ENCODE measurements at regions not wholly inside any gene's neighbourhood (a gene's known extent, or its start where the extent isn't known, plus 50 kb on each side); places are given as distances from the start of the nearest gene placed in this dataset.

DNA sequence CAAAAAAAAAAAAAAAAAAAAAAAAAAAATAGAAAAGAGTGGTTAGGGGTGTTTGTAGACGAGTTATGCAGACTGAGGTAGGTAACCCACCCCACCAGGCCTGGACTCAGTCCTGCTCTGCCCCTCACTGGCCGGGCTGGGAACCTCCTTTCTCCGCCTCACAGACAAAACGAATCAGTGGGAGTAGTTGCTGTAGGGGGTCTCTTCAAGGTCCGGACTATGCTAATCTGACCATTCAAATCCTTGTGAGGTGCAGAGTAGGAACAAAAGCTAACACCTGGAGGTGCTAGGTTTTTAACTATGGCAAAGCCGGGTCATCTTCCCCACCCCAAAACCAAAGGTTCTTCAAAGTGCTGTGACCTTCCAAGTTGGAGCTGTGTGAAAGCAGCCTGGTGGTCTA, 223.7 kb downstream of the SLC4A3 start:
- no peak overlapping the region for H3K27ac ChIP-seq
- TF ChIP-seq ZFX (IDR thresholded peaks at IDR 0.05; ENCODE audit: borderline replicate concordance) (no peak), CTCF (IDR thresholded peaks at IDR 0.05) (no peak)

GRCh38 chr2:219851801-219852481, 224.5 kb downstream of the SLC4A3 start:
- no peak for TF ChIP-seq CTCF (IDR thresholded peaks at IDR 0.05)
- TF ChIP-seq ZFX (IDR thresholded peaks at IDR 0.05; ENCODE audit: borderline replicate concordance) = no peak
- H3K27ac ChIP-seq = no peak overlapping the region

DNA sequence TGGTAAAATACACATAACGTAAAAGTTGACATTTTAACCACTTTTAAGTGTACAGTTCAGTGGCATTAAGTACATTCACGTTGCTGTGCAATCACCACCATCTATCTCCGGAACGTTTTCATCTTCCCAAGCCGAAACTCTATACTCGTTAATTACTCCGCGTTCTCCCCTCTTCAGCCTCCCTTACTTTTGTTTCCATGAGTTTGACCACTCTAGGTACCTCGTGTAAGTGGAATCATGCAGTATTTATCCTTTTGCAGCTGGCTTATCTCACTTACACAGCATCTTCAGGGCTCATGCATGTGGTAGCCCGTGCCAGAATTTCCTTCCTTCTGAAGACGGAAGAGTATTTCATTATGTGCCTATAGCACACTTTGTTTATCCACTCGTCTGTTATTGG, 225.2 kb downstream of the SLC4A3 start:
- no peak overlapping the region for H3K27ac ChIP-seq
- no peak for TF ChIP-seq ZFX (IDR thresholded peaks at IDR 0.05; ENCODE audit: borderline replicate concordance)
- TF ChIP-seq CTCF (IDR thresholded peaks at IDR 0.05) = no peak

DNA sequence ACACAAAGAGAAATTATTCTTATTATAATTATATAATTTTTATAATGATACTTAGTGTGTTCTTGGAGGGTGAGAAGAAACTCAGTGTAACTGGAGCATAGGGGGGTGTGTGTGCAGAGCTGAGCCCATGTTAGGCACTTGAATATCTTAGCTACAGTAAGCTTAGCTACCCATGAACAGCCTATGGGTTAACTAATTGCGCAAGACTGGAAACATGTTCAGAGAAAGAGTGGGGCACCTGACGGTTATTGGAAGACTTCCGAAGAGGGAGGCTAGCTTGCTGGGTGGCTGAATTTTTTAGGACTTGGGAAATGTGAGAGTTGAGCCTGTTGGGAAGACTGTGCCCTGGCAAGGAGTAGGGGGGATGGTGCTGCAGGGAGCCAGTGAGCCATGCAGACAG, 229.2 kb downstream of the SLC4A3 start:
- TF ChIP-seq ZFX (IDR thresholded peaks at IDR 0.05; ENCODE audit: borderline replicate concordance) = no peak

DNA sequence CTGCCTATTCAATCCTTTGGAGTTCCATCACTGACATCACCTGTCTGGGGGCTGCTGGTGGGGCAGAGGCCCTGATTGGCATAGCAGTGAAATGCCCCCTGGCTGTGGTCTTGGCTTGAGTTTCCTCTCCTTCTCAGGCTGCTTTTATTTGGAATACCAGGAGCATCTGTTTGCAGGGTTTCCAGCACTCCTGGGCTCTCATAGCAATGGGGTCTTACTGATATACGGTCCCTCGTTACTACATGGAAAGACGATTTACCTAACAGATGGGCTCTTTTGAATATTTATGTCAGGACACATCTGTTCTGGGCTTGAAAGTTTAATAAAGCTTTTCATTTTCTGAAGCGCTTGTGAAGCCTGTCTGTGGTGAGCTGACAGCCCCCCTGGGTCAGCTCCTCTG, 230.3 kb downstream of the SLC4A3 start:
- no peak for TF ChIP-seq CTCF (IDR thresholded peaks at IDR 0.05)
- TF ChIP-seq ZFX (IDR thresholded peaks at IDR 0.05; ENCODE audit: borderline replicate concordance) = no peak
- no peak overlapping the region for H3K27ac ChIP-seq

More for the DNA sequence above, 229.2 kb downstream of the SLC4A3 start:
- no peak overlapping the region for H3K27ac ChIP-seq

- TF ChIP-seq CTCF (IDR thresholded peaks at IDR 0.05) (no peak), ZFX (IDR thresholded peaks at IDR 0.05; ENCODE audit: borderline replicate concordance) (no peak)
- H3K27ac ChIP-seq = no peak overlapping the region
Observed at GRCh38 chr2:219861307-219861706, 233.9 kb downstream of the SLC4A3 start.

DNA sequence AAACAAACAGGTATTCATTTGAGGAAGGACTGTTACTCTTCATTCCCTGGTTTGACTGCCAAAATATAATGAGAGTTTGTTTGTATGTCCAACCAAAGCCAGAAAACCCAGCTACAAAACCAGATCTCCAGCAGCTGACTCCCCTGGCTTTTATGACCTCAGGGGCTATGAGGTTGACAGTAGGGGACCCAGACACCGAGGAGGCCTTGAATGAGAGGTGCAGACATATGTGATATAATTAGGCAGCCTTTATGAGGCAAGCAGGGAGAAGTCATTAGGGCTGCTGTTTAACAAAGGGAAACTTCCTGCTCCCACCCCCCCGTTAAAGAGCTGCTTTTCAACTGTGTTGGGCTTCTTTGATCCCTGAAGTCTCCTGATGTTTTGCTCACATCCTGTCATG, 236.7 kb downstream of the SLC4A3 start:
- no peak overlapping the region for H3K27ac ChIP-seq
- no peak for TF ChIP-seq ZFX (IDR thresholded peaks at IDR 0.05; ENCODE audit: borderline replicate concordance)
- no peak for TF ChIP-seq CTCF (IDR thresholded peaks at IDR 0.05)

- H3K27ac ChIP-seq = no peak overlapping the region
- no peak for TF ChIP-seq CTCF (IDR thresholded peaks at IDR 0.05)
- TF ChIP-seq ZFX (IDR thresholded peaks at IDR 0.05; ENCODE audit: borderline replicate concordance) = no peak
Observed at GRCh38 chr2:219868635-219869034, 241.2 kb downstream of the SLC4A3 start.

All from 22Rv1 (cell line).